H9 (cell line): ENCODE measurements at regions not wholly inside any gene's neighbourhood (a gene's known extent, or its start where the extent isn't known, plus 50 kb on each side); places are given as distances from the start of the nearest gene placed in this dataset.

Source experiments
- DNase-seq: peaks from one replicate; pipeline ENCODE4 v3.0.0-alpha.2; 2017
- H2AFZ ChIP-seq: one replicate; pipeline ENCODE4 v1.6.1; 2013; ENCODE audit warnings: mild to moderate bottlenecking, low read length, control low read depth, moderate library complexity
- H2AK5ac ChIP-seq: 2 replicates; pipeline ENCODE4 v1.6.1; 2013; ENCODE audit warnings: low read length, control low read depth, mixed read lengths; ENCODE audit not compliant: insufficient read length
- H2BK120ac ChIP-seq: one replicate; pipeline ENCODE4 v1.6.1; 2013; ENCODE audit warnings: low read depth, mild to moderate bottlenecking, low read length, control low read depth, inconsistent platforms; ENCODE audit not compliant: poor library complexity, severe bottlenecking
- H2BK12ac ChIP-seq: 2 replicates; pipeline ENCODE4 v1.6.1; 2013; ENCODE audit warnings: low read length, control low read depth, mixed read lengths, low read depth; ENCODE audit not compliant: insufficient read length
- H2BK15ac ChIP-seq: 2 replicates; pipeline ENCODE4 v1.6.1; 2013; ENCODE audit warnings: low read depth, low read length, control low read depth
- H2BK20ac ChIP-seq: one replicate; pipeline ENCODE4 v1.6.1; 2013; ENCODE audit warnings: low read depth, mild to moderate bottlenecking, low read length, control low read depth, inconsistent platforms; ENCODE audit not compliant: poor library complexity, severe bottlenecking
- H2BK5ac ChIP-seq: 2 replicates; pipeline ENCODE4 v1.6.1; 2013; ENCODE audit warnings: low read length, control low read depth, mixed read lengths; ENCODE audit not compliant: insufficient read length
- H3K14ac ChIP-seq: 2 replicates; pipeline ENCODE4 v1.6.1; 2013; ENCODE audit warnings: low read length, control low read depth; ENCODE audit not compliant: insufficient read depth
- H3K18ac ChIP-seq: 2 replicates; pipeline ENCODE4 v1.6.1; 2013; ENCODE audit warnings: low read depth, mild to moderate bottlenecking, mixed read lengths, low read length, control low read depth; ENCODE audit not compliant: insufficient read length
- H3K23ac ChIP-seq: 2 replicates; pipeline ENCODE4 v1.6.1; 2013; ENCODE audit warnings: low read length, control low read depth, mixed read lengths, low read depth; ENCODE audit not compliant: insufficient read length
- H3K23me2 ChIP-seq: 2 replicates; pipeline ENCODE4 v1.6.1; 2013; ENCODE audit warnings: low read depth, mild to moderate bottlenecking, mixed read lengths, low read length, control low read depth; ENCODE audit not compliant: insufficient read length, poor library complexity, severe bottlenecking
- H3K27ac ChIP-seq: 2 replicates; pipeline ENCODE4 v1.5.1; 2013; ENCODE audit warnings: low read length, control low read depth, mixed read lengths, low read depth; ENCODE audit not compliant: insufficient read length
- H3K27me3 ChIP-seq: 2 replicates; pipeline ENCODE4 v1.6.1; 2013; ENCODE audit warnings: low read length, control low read depth, inconsistent platforms; ENCODE audit not compliant: insufficient read depth
- H3K4ac ChIP-seq: 2 replicates; pipeline ENCODE4 v1.6.1; 2013; ENCODE audit warnings: low read depth, mild to moderate bottlenecking, control low read depth, inconsistent platforms, low read length, moderate library complexity
- H3K4me1 ChIP-seq: 2 replicates; pipeline ENCODE4 v1.6.1; 2013; ENCODE audit warnings: low read length, control low read depth, inconsistent platforms; ENCODE audit not compliant: insufficient read depth
- H3K4me2 ChIP-seq: 2 replicates; pipeline ENCODE4 v1.6.1; 2013; ENCODE audit warnings: low read length, control low read depth, mixed read lengths; ENCODE audit not compliant: insufficient read length, insufficient read depth
- H3K56ac ChIP-seq: 2 replicates; pipeline ENCODE4 v1.6.1; 2013; ENCODE audit warnings: low read depth, mild to moderate bottlenecking, mixed read lengths, low read length, control low read depth; ENCODE audit not compliant: insufficient read length
- H3K79me1 ChIP-seq: 2 replicates; pipeline ENCODE4 v1.6.1; 2013; ENCODE audit warnings: low read depth, mild to moderate bottlenecking, moderate library complexity, low read length, control low read depth, inconsistent platforms; ENCODE audit not compliant: insufficient read depth, poor library complexity, severe bottlenecking
- H3K79me2 ChIP-seq: 2 replicates; pipeline ENCODE4 v1.6.1; 2013; ENCODE audit warnings: low read length, control low read depth, inconsistent platforms; ENCODE audit not compliant: insufficient read depth
- H3K9ac ChIP-seq: 2 replicates; pipeline ENCODE4 v1.6.1; 2013; ENCODE audit warnings: low read length, control low read depth, mixed read lengths; ENCODE audit not compliant: insufficient read length; ENCODE audit errors: extremely low read depth
- H3K9me3 ChIP-seq: one replicate; pipeline ENCODE4 v1.6.1; 2013; ENCODE audit warnings: low read depth, low read length, inconsistent platforms; ENCODE audit not compliant: control insufficient read depth
- H3T11ph ChIP-seq: one replicate; pipeline ENCODE4 v1.6.1; 2013; ENCODE audit warnings: mild to moderate bottlenecking, low read length, control low read depth, inconsistent platforms
- H4K20me1 ChIP-seq: one replicate; pipeline ENCODE4 v1.6.1; 2013; ENCODE audit not compliant: control insufficient read depth, insufficient read length, insufficient read depth
- H4K5ac ChIP-seq: 2 replicates; pipeline ENCODE4 v1.6.1; 2013; ENCODE audit warnings: low read depth, mild to moderate bottlenecking, mixed read lengths, low read length, control low read depth; ENCODE audit not compliant: insufficient read length
- H4K8ac ChIP-seq: replicated peaks from 2 replicates; pipeline ENCODE4 v1.6.1; 2013; ENCODE audit warnings: low read length, control low read depth, mixed read lengths, low read depth; ENCODE audit not compliant: insufficient read length
- H4K91ac ChIP-seq: 2 replicates; pipeline ENCODE4 v1.6.1; 2013; ENCODE audit warnings: low read depth, mild to moderate bottlenecking, moderate library complexity, mixed read lengths, low read length, control low read depth; ENCODE audit not compliant: insufficient read length
- H3K27ac Mint-ChIP-seq, 3 experiments: 2 replicates in 2 of 3; 3 replicates in 1 of 3; pipeline ENCODE4 v1.8.0; 2020 to 2021; ENCODE audit warnings: mixed read lengths in 3 of 3, mild to moderate bottlenecking in 1 of 3, moderate library complexity in 1 of 3
- H3K27me3 Mint-ChIP-seq: 2 replicates; pipeline ENCODE4 v1.8.0; 2021; ENCODE audit warnings: low read depth, mild to moderate bottlenecking, moderate library complexity, mixed read lengths
- H3K36me3 Mint-ChIP-seq, 3 experiments: 2 replicates in 2 of 3; 3 replicates in 1 of 3; pipeline ENCODE4 v1.8.0; 2020 to 2021; ENCODE audit warnings: low read depth in 3 of 3, mixed read lengths in 3 of 3; ENCODE audit not compliant: insufficient read depth in 1 of 3
- H3K4me1 Mint-ChIP-seq, 2 experiments: 2 replicates each; pipeline ENCODE4 v1.8.0; 2020; ENCODE audit warnings: mixed read lengths in 2 of 2
- H3K4me3 Mint-ChIP-seq, 2 experiments: 2 replicates in 1 of 2; 3 replicates in 1 of 2; pipeline ENCODE4 v1.8.0; 2020 to 2021; ENCODE audit warnings: mild to moderate bottlenecking in 2 of 2, mixed read lengths in 2 of 2, moderate library complexity in 1 of 2
- H3K9me3 Mint-ChIP-seq, 2 experiments: 2 replicates in 1 of 2; 3 replicates in 1 of 2; pipeline ENCODE4 v1.8.0; 2020; ENCODE audit warnings: mild to moderate bottlenecking in 2 of 2, mixed read lengths in 2 of 2, moderate library complexity in 1 of 2
- CTCF ChIP-seq: fragments of 200-600 bp; sonication (generic); conservative IDR thresholded peaks from 3 replicates; pipeline ENCODE4 v1.8.0; 2021; ENCODE audit warnings: antibody characterized with exemption, mild to moderate bottlenecking
- WGBS: extraction: QIAGEN DNeasy Blood & Tissue Kit; methylation state at CpG from one replicate; pipeline ENCODE4 v1.1.7; 2013; ENCODE audit warnings: missing lambda C conversion rate, low lambda C conversion rate, mixed read lengths; ENCODE audit not compliant: insufficient read length; ENCODE audit errors: extremely low coverage; 5-methylcytosine and 5-hydroxymethylcytosine counted together

GRCh38 chr6:115796061-115796460 lies 264.6 kb downstream of the FRK start:
- Histone ChIP-seq H3T11ph (no peak overlapping the region), H3K23me2 (no peaks in the 10 kb centered on the region), H3K4me1 (peaks cover 3% of the 10 kb centered on the region), H3K27me3 (no peaks in the 10 kb centered on the region), H3K4ac (no peak overlapping the region), H3K4me2 (no peak overlapping the region), H2BK120ac (no peak overlapping the region), H3K79me2 (no peaks in the 10 kb centered on the region), H3K18ac (no peak overlapping the region), H2AFZ (no peak overlapping the region), H2BK12ac (no peak overlapping the region), H2BK5ac (no peak overlapping the region), H2BK15ac (no peak overlapping the region), H3K79me1 (no peaks in the 10 kb centered on the region), H3K14ac (no peak overlapping the region), H3K9ac (no peak overlapping the region), H4K8ac (no peak overlapping the region), H3K23ac (no peak overlapping the region), H2AK5ac (no peak overlapping the region), H4K5ac (no peak overlapping the region), H3K27ac (no peak overlapping the region), H2BK20ac (no peak overlapping the region), H4K20me1 (no peaks in the 10 kb centered on the region), H3K9me3 (no peaks in the 10 kb centered on the region), H3K56ac (no peak overlapping the region), H4K91ac (no peak overlapping the region)
- H3K4me1 Mint-ChIP-seq: peaks cover 31 to 44% of the 10 kb centered on the region in 2 experiments
- no peaks in the 10 kb centered on the region; the same call in 1 of the 2 replicates for H3K27me3 Mint-ChIP-seq
- DNase-seq: no peak
- H3K27ac Mint-ChIP-seq: no peak overlapping the region
- no CpG with 5 or more reads among the region's 2 CpGs for WGBS
- no peak overlapping the region for H3K4me3 Mint-ChIP-seq
- H3K36me3 Mint-ChIP-seq: no peaks in the 10 kb centered on the region
- no peaks in the 10 kb centered on the region for H3K9me3 Mint-ChIP-seq
- TF ChIP-seq CTCF: no peak
